ENCODE measurements at regions not wholly inside any gene's neighbourhood (a gene's known extent, or its start where the extent isn't known, plus 50 kb on each side); places are given as distances from the start of the nearest gene placed in this dataset.

DNA sequence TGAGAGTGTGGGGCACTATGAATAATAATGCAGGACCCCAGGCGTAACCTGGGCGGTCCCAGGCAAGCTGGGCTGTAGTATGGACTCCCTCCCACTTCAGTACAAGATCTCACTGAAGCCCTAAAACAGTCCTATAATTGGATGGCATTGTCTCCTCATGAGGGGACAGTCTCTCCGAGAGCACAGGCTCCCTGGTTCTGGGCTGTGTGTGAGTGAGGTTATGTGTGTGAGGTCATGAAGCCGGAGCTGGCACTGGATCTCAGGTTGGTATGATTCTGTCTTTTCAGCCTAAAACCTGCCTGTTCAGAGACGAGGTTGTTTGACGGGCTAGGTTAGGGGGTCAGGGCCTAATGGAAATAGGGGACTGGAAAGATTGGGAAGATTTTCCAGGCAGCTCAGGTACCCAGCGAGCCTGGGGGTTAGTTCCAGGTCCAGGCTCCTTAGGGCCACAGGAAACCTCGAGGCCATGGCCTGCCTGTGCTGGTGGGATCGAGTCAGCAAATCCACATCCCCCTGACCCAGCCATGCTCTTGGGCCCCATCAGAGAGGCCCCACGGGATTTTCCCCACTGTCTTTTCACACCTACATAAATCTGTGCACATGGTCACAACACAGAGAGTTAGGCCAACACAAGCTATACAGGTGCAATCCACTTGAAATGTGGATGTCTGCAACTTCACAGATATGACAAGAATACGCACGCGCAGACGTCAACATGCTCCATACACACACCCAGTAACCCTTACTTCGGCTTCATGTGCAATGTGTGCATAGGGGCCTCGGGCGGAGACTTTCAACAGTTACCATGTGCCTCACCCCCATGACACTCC, 94.8 kb downstream of the INHBB start:
- DNase-seq (ENCODE audit: low read depth in 2 of 3, low spot score in 2 of 3) = no peak

DNA sequence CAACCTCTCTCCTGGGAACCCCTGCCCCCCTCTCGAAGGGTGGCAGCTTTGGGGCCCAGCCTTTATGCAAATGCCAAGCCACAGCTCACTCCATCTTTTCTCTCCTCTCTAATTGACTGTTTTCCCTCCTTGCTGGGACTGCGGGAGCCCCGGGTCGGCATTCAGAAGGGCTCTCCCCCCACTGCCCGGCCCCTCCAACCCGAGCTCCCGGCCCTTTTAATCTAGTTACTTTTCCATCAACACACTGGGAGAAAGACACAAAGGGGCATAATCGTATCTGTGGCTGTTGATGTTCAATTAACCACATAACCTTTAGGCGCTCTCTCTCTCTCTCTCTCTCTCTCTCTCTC, 95.4 kb downstream of the INHBB start:
- no peak for DNase-seq (ENCODE audit: low read depth in 2 of 3, low spot score in 2 of 3)

- DNase-seq (ENCODE audit: low read depth in 2 of 3, low spot score in 2 of 3) = no peak
Measured at GRCh38 chr2:120441744-120442471, 96.0 kb downstream of the INHBB start.

DNA sequence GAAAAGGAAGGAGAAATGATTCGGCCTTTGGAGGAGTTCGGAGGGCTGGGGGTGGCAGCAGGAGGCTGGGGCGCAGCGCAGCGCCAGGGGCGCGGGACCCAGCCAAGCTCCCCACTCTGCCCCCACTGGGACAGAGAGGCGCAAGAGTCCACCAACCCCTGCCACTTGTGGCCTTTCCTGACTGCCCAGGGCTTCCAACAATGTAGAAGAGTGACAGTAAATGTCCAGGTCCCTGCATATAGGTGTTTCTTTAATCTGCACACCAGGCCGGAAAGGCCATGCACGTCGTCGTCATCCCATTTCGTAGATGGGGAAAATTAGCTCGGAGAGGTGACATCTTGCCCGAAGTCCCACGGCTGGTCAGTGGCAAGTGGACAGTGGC, 96.6 kb downstream of the INHBB start:
- DNase-seq (ENCODE audit: low read depth in 2 of 3, low spot score in 2 of 3) = no peak

DNA sequence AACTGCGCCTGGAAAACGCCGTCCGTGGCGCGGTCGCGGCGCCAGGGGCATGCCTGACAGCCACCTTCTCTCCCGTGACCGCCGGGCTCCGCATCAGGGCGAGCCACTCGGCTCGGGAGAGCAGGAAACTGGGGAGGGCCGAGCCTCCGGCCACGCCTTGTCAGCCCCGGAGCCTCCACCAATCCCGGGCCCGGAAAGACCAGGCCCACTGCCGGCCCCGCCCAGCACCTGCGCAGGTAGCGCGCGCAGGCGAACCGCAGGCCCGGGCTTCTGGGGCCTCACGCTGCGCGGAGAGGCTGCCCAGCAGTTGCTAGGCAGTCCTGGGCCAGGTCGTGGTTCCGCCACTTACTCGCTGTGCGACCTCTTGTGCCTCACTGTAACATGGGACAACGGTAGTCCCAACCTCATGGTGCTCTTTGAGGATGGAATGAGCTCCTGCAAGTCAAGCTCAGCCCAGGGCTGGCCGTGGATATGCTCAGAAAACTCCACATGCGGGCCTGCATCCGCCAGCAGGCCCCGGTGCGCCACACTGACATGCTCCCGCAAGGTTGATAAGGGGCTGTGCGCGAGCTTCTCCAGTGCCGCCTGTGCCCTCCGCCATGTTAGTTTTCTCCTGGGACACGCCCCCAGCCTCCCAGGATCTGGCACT, 97.1 kb downstream of the INHBB start:
- no peak for DNase-seq (ENCODE audit: low read depth in 2 of 3, low spot score in 2 of 3)

GRCh38 chr2:120443946-120444345, 98.0 kb downstream of the INHBB start:
- no peak for DNase-seq (ENCODE audit: low read depth in 2 of 3, low spot score in 2 of 3)

- no peak for DNase-seq (ENCODE audit: low read depth in 2 of 3, low spot score in 2 of 3)
Measured at GRCh38 chr2:120444691-120445240, 98.8 kb downstream of the INHBB start.

GRCh38 chr2:120445449-120446143, 99.7 kb downstream of the INHBB start:
- no peak for DNase-seq (ENCODE audit: low read depth in 2 of 3, low spot score in 2 of 3)

DNA sequence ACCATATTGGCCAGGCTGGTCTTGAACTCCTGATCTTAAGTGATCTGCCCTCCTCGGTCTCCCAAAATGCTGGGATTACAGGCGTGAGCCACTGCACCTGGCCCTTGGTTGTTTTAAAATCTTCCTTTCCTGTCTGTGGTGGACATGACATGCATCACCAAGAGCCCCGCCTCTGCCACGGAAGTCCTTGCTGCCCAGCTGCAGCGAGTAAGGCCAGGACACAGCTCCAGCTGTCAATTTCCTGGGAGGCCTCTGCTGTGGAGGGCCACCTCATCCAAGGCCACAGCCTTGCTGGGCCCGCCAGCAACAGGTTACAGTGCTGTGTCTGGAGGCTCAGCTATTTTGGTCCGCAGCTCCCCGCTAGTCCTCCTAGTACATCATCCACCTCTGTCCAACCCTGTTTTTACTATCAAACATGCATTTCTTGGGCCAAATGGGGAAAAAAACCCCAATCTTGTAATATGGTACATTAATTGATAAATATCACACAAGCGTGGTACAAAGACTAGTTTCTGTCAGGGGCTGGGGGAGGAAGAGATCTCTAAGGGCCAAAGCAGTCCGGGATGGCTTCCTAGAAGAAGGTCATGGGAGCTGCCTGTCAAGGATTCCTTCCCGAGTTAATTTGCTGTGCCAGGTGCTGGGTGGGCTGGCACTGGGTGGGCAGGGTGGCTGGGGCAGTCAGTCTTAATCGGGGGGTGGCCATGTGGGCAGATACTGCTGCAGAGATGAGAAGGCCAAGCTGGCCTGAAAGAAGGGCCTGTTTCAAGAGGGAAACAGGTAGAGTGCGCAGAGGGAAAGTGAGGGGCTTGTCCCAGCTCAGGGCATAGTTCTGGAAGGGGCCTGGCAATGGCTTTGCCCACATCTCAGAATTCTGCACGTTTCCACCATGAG, 100.5 kb downstream of the INHBB start:
- no peak for DNase-seq (ENCODE audit: low read depth in 2 of 3, low spot score in 2 of 3)

GRCh38 chr2:120447127-120447785, 101.3 kb downstream of the INHBB start:
- DNase-seq (ENCODE audit: low read depth in 2 of 3, low spot score in 2 of 3) = no peak

GRCh38 chr2:120448436-120448835, 102.5 kb downstream of the INHBB start:
- DNase-seq (ENCODE audit: low read depth in 2 of 3, low spot score in 2 of 3) = no peak

- no peak for DNase-seq (ENCODE audit: low read depth in 2 of 3, low spot score in 2 of 3)
Measured at GRCh38 chr2:120448961-120449810, 103.2 kb downstream of the INHBB start.

DNA sequence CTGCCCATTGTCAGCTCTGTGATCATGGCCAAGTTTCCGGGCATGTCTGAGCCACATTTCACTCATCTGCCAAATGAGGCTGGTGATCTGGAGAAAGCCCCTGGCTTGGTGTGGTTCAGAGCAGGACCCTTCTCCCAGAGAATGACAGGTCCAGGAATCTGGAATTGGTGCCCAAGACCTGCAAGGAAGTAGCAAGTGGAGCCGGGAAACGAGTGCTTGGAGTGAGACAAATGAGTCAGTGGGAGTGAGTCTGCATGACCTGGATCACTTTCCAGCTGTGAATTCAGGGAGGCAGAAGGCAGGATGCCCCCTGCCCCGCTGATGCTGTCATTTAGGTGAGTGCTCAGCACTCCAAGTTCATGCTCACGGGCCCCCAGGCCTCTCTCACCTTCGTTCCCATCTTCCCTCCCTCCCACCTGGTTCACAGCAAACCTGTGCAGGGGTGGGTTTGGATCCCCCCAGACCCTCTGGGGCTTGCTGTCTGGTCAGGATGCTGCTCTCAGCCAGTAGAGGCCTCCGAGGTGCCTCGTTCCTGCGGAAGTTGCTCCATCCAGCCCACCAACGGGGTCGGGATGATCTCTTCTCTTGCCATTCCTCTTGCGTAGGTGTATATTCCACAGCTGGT, 104.4 kb downstream of the INHBB start:
- no peak for DNase-seq (ENCODE audit: low read depth in 2 of 3, low spot score in 2 of 3)

DNA sequence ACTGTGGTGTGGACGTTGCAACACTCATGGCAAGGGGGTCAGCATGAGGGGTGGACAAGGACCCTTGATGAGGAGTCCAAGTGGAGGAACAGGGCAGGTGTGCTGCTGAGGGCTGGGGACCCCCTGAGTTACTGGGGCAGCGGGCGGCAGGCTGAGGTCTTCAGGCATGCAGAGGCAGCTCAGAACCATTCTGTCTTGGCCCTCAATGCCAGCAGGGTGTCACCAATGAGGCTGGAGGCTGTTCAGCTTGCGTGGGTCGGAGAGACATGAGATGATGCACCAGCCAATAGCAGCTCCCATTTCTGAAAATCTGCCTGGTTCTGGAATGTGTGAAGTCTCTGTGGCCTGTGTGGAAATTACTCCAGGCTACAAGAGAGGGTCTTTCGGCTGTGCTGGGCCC, 105.4 kb downstream of the INHBB start:
- no peak for DNase-seq (ENCODE audit: low read depth in 2 of 3, low spot score in 2 of 3)

GRCh38 chr2:120452131-120452530, 106.2 kb downstream of the INHBB start:
- no peak for DNase-seq (ENCODE audit: low read depth in 2 of 3, low spot score in 2 of 3)

- no peak for DNase-seq (ENCODE audit: low read depth in 2 of 3, low spot score in 2 of 3)
Measured at GRCh38 chr2:120452945-120453634, 107.2 kb downstream of the INHBB start.

- no peak for DNase-seq (ENCODE audit: low read depth in 2 of 3, low spot score in 2 of 3)
Measured at GRCh38 chr2:120453635-120453998, 107.7 kb downstream of the INHBB start.

Measured in activated CD8-positive, alpha-beta memory T cell treated with anti-CD3 and anti-CD28 coated beads for 48 hours (primary cell).